ENCODE measurements at regions not wholly inside any gene's neighbourhood (a gene's known extent, or its start where the extent isn't known, plus 50 kb on each side); places are given as distances from the start of the nearest gene placed in this dataset.
"Not testable (repeated sequence)": the region's sequence is repeated elsewhere in the genome, so short reads cannot be mapped to it uniquely, and the experiment has no call there.

DNA sequence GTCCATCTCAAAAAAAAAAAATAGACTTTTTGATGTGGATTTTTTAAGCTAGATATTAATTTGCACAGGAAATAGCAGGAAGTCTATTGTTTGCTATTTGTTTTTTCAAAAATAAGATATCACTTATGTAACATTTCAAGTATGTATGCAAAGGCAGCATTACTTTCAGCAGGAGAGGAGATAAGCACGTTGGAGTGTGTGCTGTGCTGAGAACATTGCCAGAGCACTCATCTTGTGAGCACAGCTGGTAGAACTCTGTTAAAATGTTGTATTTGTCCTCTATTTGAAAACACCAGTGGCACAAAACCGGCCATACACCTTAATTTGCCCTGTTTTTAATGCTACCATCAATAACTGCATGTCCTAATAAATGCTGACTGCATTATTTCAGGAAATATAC, 1061.9 kb upstream of the CDH18 start:
- no peak for TF ChIP-seq CTCF (IDR thresholded peaks at IDR 0.05; ENCODE audit: control insufficient read depth, insufficient read depth, low read depth, low read length, missing control alignments)
- no peak for DNase-seq (ENCODE audit: low read depth)

DNA sequence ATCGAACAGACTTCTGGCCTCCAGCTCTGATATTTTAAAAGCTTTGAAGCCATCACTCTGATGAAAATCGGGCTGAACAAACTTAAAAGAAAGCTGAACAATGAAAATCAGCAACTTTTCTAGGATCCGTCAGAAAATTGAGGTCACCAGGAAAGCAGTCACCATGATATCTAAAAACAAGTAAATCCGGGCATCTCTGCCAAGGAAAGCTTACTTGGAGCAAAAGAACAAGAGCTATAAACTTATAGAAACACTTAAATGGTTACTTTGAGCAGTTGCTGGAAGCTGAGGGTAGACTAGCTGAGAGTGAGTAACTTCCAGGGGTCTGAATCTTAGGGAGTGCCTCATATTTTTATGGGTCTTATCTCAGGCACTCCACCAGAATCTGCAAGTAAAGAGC, 1043.0 kb upstream of the CDH18 start:
- TF ChIP-seq CTCF (IDR thresholded peaks at IDR 0.05; ENCODE audit: control insufficient read depth, insufficient read depth, low read depth, low read length, missing control alignments), result no peak
- no peak for DNase-seq (ENCODE audit: low read depth)
- no peak overlapping the region for H3K4me3 ChIP-seq (ENCODE audit: control insufficient read depth, low read depth, low read length)

More for the DNA sequence above, 1061.9 kb upstream of the CDH18 start:
- no peak overlapping the region for H3K4me3 ChIP-seq (ENCODE audit: control insufficient read depth, low read depth, low read length)

- no peak overlapping the region for H3K4me3 ChIP-seq (ENCODE audit: control insufficient read depth, low read depth, low read length)
- no peak for DNase-seq (ENCODE audit: low read depth)
- no peak for TF ChIP-seq CTCF (IDR thresholded peaks at IDR 0.05; ENCODE audit: control insufficient read depth, insufficient read depth, low read depth, low read length, missing control alignments)
Observed at GRCh38 chr5:21024966-21025365, 1037.0 kb upstream of the CDH18 start.

DNA sequence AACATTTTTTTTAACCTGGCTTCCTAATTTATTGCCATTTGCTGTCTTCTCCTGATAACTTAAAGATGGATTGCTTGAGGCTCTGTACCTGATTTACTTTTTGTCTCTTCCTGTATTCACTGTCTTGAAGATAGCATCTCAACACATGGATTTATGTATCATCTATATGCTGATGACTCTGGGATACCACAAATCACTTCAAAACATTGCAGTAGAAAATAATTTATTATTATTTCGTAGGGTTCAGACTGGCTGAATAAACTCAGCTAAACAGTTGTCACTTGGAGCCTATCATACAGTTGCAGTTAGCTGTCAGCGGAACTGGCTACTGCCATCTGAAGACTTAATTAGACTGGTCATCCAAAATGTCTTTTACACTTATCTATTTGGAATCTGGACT, 1025.2 kb upstream of the CDH18 start:
- no peak overlapping the region for H3K4me3 ChIP-seq (ENCODE audit: control insufficient read depth, low read depth, low read length)
- DNase-seq (ENCODE audit: low read depth), result no peak
- TF ChIP-seq CTCF (IDR thresholded peaks at IDR 0.05; ENCODE audit: control insufficient read depth, insufficient read depth, low read depth, low read length, missing control alignments), result no peak

DNA sequence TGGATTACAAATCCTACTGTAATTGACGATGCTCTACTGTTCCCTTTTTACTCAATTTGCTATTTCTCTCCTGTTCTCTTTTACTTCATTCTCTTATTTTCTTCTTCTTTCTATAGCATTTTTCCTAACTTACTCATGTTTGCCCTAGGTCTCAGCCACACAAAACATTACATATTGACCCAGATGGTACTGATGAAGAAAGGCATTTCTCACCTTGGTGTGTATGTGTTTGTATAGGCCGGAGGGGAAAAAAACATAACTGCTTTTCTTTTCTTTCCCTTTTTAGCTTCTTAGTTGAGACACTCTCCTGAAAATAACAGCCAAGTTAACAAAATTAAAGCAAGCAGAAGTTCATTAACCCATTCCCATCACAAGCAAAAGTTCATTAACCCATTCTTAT, 1019.8 kb upstream of the CDH18 start:
- DNase-seq (ENCODE audit: low read depth), result no peak
- no peak overlapping the region for H3K4me3 ChIP-seq (ENCODE audit: control insufficient read depth, low read depth, low read length)
- no peak for TF ChIP-seq CTCF (IDR thresholded peaks at IDR 0.05; ENCODE audit: control insufficient read depth, insufficient read depth, low read depth, low read length, missing control alignments)

DNA sequence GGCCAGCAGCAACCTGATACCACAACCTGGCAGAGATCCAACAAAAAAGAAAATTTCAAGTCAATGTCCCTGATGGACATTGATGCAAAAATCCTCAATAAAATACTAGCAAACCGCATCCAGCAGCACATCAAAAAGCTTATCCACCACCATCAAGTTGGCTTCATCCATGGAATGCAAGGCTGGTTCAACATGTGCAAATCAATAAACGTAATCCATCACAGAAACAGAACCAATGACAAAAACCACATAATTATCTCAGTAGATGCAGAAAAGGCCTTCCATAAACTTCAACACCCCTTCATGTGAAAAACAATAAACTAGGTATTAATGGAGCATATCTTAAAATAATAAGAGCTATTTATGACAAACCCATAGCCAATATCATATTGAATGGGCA, 1000.9 kb upstream of the CDH18 start:
- H3K4me3 ChIP-seq (ENCODE audit: control insufficient read depth, low read depth, low read length); DNase-seq (ENCODE audit: low read depth): not testable (repeated sequence)

DNA sequence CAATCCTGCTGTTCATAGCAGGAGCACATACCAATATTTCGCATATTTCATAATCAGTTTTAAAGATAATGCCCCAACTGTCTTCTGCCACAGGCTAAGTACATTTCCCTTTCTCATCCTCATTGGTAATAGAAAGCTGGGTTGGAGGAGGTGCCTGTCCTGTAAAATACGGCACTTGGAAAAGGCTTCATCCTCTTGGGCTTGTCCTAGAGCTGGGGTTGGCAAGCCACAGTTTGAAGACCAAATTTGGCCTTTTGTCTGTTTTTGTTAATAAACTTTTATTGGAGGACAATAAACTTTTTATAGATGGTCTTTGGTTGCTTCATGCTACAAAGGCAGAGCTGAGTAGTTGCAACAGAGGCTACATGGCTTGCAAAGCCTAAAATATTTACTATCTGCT, 997.8 kb upstream of the CDH18 start:
- no peak overlapping the region for H3K4me3 ChIP-seq (ENCODE audit: control insufficient read depth, low read depth, low read length)
- TF ChIP-seq CTCF (IDR thresholded peaks at IDR 0.05; ENCODE audit: control insufficient read depth, insufficient read depth, low read depth, low read length, missing control alignments), result no peak
- no peak for DNase-seq (ENCODE audit: low read depth)
